ENCODE measurements at regions not wholly inside any gene's neighbourhood (a gene's known extent, or its start where the extent isn't known, plus 50 kb on each side); places are given as distances from the start of the nearest gene placed in this dataset.

DNA sequence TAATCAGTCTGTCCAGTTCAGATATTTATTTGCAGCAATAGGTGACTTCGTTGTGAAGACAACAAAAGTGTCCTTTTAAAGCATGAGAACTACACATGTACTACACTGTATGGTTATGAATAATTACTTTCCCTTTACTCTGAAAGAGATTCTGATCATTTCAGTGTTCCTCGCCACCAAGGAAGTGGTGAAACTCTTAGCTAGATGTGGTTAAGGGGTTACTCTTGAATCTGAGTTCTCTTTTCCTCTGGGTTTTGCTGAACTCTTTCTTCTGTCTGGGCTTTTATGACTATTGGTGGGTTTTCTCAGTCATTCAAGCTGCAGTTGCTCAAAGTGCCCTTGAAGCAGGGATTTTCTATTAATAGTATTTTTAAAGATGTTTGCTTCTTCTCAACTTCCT is 127.9 kb upstream of the SEM1 start (continued):
- TF ChIP-seq, protein P1, sequence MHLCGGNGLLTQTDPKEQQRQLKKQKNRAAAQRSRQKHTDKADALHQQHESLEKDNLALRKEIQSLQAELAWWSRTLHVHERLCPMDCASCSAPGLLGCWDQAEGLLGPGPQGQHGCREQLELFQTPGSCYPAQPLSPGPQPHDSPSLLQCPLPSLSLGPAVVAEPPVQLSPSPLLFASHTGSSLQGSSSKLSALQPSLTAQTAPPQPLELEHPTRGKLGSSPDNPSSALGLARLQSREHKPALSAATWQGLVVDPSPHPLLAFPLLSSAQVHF (CRISPR knock-in tag; IDR thresholded peaks at IDR 0.05), result no peak
- no peak for TF ChIP-seq RELA (CRISPR knock-in tag; IDR thresholded peaks at IDR 0.05)
- no peak for TF ChIP-seq FOSL1 (CRISPR knock-in tag; IDR thresholded peaks at IDR 0.05; ENCODE audit: borderline replicate concordance)
- TF ChIP-seq HOXD1 (CRISPR knock-in tag; IDR thresholded peaks at IDR 0.05), result no peak

DNA sequence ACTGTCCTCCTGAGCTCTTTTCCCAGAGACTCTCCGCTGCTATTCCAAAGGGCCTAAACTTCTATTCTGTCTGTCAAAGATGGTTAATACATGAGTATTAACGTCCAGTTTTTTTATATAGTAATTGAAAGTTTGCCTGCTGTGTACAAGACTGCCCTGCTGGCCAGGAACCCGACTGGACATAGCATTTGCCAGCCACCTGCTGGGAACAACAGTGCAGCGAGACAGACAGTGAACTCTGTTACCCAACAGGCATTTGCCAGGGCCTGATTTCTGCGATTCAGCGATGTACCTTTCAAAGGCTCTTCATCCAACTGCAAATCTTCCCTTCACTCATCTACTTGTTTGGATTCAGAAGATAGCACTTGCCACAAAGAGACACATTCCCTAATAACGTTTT is 128.8 kb upstream of the SEM1 start:
- Histone ChIP-seq H4K20me1 (ENCODE audit: insufficient read depth, low read length) (no peaks in the 10 kb centered on the region), H3K27ac (ENCODE audit: extremely low read length, insufficient read depth, low read length) (no peak overlapping the region), H3K4me2 (ENCODE audit: low read depth, low read length) (0 out of 2 replicates have a peak overlapping the region, but pooled peaks have one; percentile 11), H3K36me3 (replicated peaks in 1 of 2; ENCODE audit: control insufficient read depth in 1 of 2, insufficient read depth in 2 of 2, low read length in 2 of 2) (no peaks in the 10 kb centered on the region), H2AFZ (ENCODE audit: low read length) (peak overlapping the region; percentile 50), H3K4me3 (replicated peaks in 1 of 3; ENCODE audit: insufficient read depth in 1 of 3, low read depth in 2 of 3, low read length in 3 of 3) (no peak overlapping the region), H3K79me2 (ENCODE audit: insufficient read depth, low read length) (no peaks in the 10 kb centered on the region), H3K9ac (ENCODE audit: insufficient read depth, low read depth, low read length) (no peak overlapping the region), H3K27me3 (ENCODE audit: control insufficient read depth in 1 of 2, insufficient read depth in 2 of 2, low read length in 2 of 2) (no peaks in the 10 kb centered on the region), H3K9me3 (ENCODE audit: low read length) (no peaks in the 10 kb centered on the region), H3K4me1 (ENCODE audit: insufficient read depth, low read length) (peaks cover 23% of the 10 kb centered on the region)
- CTCF ChIA-PET (ENCODE audit: low intra/inter-chr PET ratio, low total read pairs), result no interaction called here
- TF ChIP-seq, protein P2, sequence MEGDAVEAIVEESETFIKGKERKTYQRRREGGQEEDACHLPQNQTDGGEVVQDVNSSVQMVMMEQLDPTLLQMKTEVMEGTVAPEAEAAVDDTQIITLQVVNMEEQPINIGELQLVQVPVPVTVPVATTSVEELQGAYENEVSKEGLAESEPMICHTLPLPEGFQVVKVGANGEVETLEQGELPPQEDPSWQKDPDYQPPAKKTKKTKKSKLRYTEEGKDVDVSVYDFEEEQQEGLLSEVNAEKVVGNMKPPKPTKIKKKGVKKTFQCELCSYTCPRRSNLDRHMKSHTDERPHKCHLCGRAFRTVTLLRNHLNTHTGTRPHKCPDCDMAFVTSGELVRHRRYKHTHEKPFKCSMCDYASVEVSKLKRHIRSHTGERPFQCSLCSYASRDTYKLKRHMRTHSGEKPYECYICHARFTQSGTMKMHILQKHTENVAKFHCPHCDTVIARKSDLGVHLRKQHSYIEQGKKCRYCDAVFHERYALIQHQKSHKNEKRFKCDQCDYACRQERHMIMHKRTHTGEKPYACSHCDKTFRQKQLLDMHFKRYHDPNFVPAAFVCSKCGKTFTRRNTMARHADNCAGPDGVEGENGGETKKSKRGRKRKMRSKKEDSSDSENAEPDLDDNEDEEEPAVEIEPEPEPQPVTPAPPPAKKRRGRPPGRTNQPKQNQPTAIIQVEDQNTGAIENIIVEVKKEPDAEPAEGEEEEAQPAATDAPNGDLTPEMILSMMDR (CRISPR knock-in tag; IDR thresholded peaks at IDR 0.05), result peak; percentile 35; the same call in 1 of the 2 replicates
- TF ChIP-seq GATAD2A (CRISPR knock-in tag; IDR thresholded peaks at IDR 0.05) (0 out of 2 replicates have a peak, but pooled peaks have one; percentile 10), MAF1 (CRISPR knock-in tag; IDR thresholded peaks at IDR 0.05; ENCODE audit: borderline replicate concordance) (no peak), SMC3 (IDR thresholded peaks at IDR 0.05; ENCODE audit: low read length) (0 out of 2 replicates have a peak, but pooled peaks have one; percentile 24)
- POLR2A ChIA-PET, result interaction anchor here (1.5 kb wide), 1 partner anchor 178 kb away, joined by 3 read pairs; no protein-coding TSS in a partner anchor
- BruUV-seq (replicated peaks), result no TSS peak
- intact Hi-C loops (cut with micrococcal nuclease; ENCODE audit: unreplicated experiment) (no loop called here), in situ Hi-C loops (cut with HindIII; ENCODE audit: extremely low pct_ligation_motif_present, low pct_unique_long_range_greater_than_20kb) (no loop called here)
- no peak for FAIRE-seq
- 27% methylated on average over 7 of the region's 7 CpGs for WGBS (ENCODE audit: low lambda C conversion rate)
- DNase-seq (ENCODE audit: low spot score), result no peak
- ATAC-seq, result peak; percentile 89
